ENCODE measurements at regions not wholly inside any gene's neighbourhood (a gene's known extent, or its start where the extent isn't known, plus 50 kb on each side); places are given as distances from the start of the nearest gene placed in this dataset.

GRCh38 chr5:7190712-7191250 lies 205.2 kb upstream of the ADCY2 start:
- no peak for TF ChIP-seq SIN3A (IDR thresholded peaks at IDR 0.05; ENCODE audit: borderline replicate concordance, insufficient read depth, low read length)
- TF ChIP-seq TAF1 (IDR thresholded peaks at IDR 0.05; ENCODE audit: borderline replicate concordance, insufficient read depth, low read length): no peak
- no peak for TF ChIP-seq POLR2AphosphoS5 (IDR thresholded peaks at IDR 0.05; ENCODE audit: low read depth, low read length)
- TF ChIP-seq REST (IDR thresholded peaks at IDR 0.05; ENCODE audit: insufficient read depth in 1 of 2, low read depth in 2 of 2, low read length in 2 of 2): no peak
- TF ChIP-seq FOXP2 (optimal IDR thresholded peaks at IDR 0.05; ENCODE audit: borderline replicate concordance, extremely low read depth, extremely low read length, insufficient read depth): no peak
